NCI-H1694 (cell line): ENCODE measurements at regions not wholly inside any gene's neighbourhood (a gene's known extent, or its start where the extent isn't known, plus 50 kb on each side); places are given as distances from the start of the nearest gene placed in this dataset.

Experiments used
- DNase-seq: peaks from one replicate; lab custom pipeline; 2025; lab: John Stamatoyannopoulos, UW

GRCh38 chr9:16342246-16343020 is 528.0 kb downstream of the BNC2 start:
- DNase-seq, result no peak

GRCh38 chr9:16343249-16344237 is 526.9 kb downstream of the BNC2 start:
- no peak for DNase-seq

GRCh38 chr9:16344343-16344742 is 526.1 kb downstream of the BNC2 start:
- DNase-seq, result no peak

GRCh38 chr9:16345902-16346301 is 524.6 kb downstream of the BNC2 start:
- DNase-seq, result no peak

GRCh38 chr9:16347886-16348285 is 522.6 kb downstream of the BNC2 start:
- no peak for DNase-seq

GRCh38 chr9:16348531-16348930 is 521.9 kb downstream of the BNC2 start:
- DNase-seq, result no peak

GRCh38 chr9:16352251-16352650 is 518.2 kb downstream of the BNC2 start:
- DNase-seq, result no peak

- no peak for DNase-seq
Measured at GRCh38 chr9:16352791-16353401, 517.6 kb downstream of the BNC2 start.

GRCh38 chr9:16356196-16356765 is 514.2 kb downstream of the BNC2 start:
- no peak for DNase-seq

- no peak for DNase-seq
Measured at GRCh38 chr9:16357828-16358227, 512.6 kb downstream of the BNC2 start.

- DNase-seq, result no peak
Measured at GRCh38 chr9:16358751-16359150, 511.7 kb downstream of the BNC2 start.
